Loucy (cell line): ENCODE measurements at regions not wholly inside any gene's neighbourhood (a gene's known extent, or its start where the extent isn't known, plus 50 kb on each side); places are given as distances from the start of the nearest gene placed in this dataset.

Source experiments
- EZH2phosphoT487 ChIP-seq: fragments of 200-600 bp; IDR thresholded peaks from 2 replicates; pipeline ENCODE4 v1.6.1; 2018; ENCODE audit warnings: antibody characterized with exemption, mild to moderate bottlenecking, moderate library complexity, borderline replicate concordance
- TF ChIP-seq, protein P1 (sequence below): fragments of 200-600 bp; sonication (generic); conservative IDR thresholded peaks from 2 replicates; pipeline ENCODE4 v1.5.1; 2014; ENCODE audit warnings: mild to moderate bottlenecking, antibody characterized with exemption, low read length

DNA sequence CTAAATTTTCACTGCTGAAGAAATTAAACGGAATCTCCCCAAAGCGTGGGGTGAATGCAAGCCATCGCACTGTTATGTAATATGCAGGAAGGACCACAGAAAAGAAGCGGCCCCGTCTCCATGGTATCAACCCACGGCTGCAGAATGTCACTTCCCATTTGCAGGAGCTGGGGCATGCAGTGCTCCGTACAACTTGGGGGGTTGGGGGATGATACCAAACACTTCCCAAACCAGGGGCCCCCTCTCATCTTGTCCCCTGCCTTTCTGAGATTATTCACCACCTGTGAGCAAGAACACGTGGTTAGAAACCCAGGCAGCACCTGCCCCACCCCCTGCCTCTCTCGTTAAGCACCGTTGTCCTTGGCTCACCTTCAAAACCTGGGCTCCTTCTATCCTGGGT lies 505.1 kb upstream of the TMEM132C start:
- TF ChIP-seq, protein P1, sequence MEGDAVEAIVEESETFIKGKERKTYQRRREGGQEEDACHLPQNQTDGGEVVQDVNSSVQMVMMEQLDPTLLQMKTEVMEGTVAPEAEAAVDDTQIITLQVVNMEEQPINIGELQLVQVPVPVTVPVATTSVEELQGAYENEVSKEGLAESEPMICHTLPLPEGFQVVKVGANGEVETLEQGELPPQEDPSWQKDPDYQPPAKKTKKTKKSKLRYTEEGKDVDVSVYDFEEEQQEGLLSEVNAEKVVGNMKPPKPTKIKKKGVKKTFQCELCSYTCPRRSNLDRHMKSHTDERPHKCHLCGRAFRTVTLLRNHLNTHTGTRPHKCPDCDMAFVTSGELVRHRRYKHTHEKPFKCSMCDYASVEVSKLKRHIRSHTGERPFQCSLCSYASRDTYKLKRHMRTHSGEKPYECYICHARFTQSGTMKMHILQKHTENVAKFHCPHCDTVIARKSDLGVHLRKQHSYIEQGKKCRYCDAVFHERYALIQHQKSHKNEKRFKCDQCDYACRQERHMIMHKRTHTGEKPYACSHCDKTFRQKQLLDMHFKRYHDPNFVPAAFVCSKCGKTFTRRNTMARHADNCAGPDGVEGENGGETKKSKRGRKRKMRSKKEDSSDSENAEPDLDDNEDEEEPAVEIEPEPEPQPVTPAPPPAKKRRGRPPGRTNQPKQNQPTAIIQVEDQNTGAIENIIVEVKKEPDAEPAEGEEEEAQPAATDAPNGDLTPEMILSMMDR: no peak
- no peak for TF ChIP-seq EZH2phosphoT487
